Esophagus (tissue), 2 donors: ENCODE measurements at regions not wholly inside any gene's neighbourhood (a gene's known extent, or its start where the extent isn't known, plus 50 kb on each side); places are given as distances from the start of the nearest gene placed in this dataset.

Source experiments
- H3K27ac ChIP-seq, 2 donors: one replicate each; pipeline ENCODE4 v1.5.1; 2013; ENCODE audit warnings: low read depth in 2 of 2, mild to moderate bottlenecking in 2 of 2, inconsistent platforms in 1 of 2, low read length in 1 of 2, moderate library complexity in 1 of 2
- H3K27me3 ChIP-seq, 2 donors: one replicate each; pipeline ENCODE4 v1.6.1; 2013; ENCODE audit warnings: low read length in 2 of 2, control low read depth in 1 of 2, mild to moderate bottlenecking in 1 of 2; ENCODE audit not compliant: insufficient read depth in 2 of 2, control insufficient read depth in 1 of 2
- H3K36me3 ChIP-seq, 2 donors: one replicate each; pipeline ENCODE4 v1.6.1; 2013; ENCODE audit warnings: low read length in 1 of 2; ENCODE audit not compliant: control insufficient read depth in 2 of 2, insufficient read depth in 2 of 2
- H3K4me1 ChIP-seq, 2 donors: one replicate each; pipeline ENCODE4 v1.6.1; 2013; ENCODE audit warnings: low read length in 1 of 2; ENCODE audit not compliant: control insufficient read depth in 2 of 2, insufficient read depth in 2 of 2
- H3K4me3 ChIP-seq, 2 donors: one replicate each; pipeline ENCODE4 v1.5.1; 2013; ENCODE audit warnings: low read length in 2 of 2, mild to moderate bottlenecking in 2 of 2, low read depth in 1 of 2, moderate library complexity in 1 of 2
- H3K9me3 ChIP-seq, 2 donors: one replicate each; pipeline ENCODE4 v1.6.1; 2013; ENCODE audit warnings: mild to moderate bottlenecking in 2 of 2, low read depth in 1 of 2, low read length in 1 of 2, moderate library complexity in 1 of 2; ENCODE audit not compliant: control insufficient read depth in 2 of 2, insufficient read depth in 1 of 2
- WGBS, 2 donors: extraction: QIAGEN DNeasy Blood & Tissue Kit; methylation state at CpG; one replicate each; pipeline ENCODE4 v1.1.7; 2013; 5-methylcytosine and 5-hydroxymethylcytosine counted together
- donor health status: healthy with polysubstance abuse.
- donor health status: Bipolar disorder and iron deficiency.

DNA sequence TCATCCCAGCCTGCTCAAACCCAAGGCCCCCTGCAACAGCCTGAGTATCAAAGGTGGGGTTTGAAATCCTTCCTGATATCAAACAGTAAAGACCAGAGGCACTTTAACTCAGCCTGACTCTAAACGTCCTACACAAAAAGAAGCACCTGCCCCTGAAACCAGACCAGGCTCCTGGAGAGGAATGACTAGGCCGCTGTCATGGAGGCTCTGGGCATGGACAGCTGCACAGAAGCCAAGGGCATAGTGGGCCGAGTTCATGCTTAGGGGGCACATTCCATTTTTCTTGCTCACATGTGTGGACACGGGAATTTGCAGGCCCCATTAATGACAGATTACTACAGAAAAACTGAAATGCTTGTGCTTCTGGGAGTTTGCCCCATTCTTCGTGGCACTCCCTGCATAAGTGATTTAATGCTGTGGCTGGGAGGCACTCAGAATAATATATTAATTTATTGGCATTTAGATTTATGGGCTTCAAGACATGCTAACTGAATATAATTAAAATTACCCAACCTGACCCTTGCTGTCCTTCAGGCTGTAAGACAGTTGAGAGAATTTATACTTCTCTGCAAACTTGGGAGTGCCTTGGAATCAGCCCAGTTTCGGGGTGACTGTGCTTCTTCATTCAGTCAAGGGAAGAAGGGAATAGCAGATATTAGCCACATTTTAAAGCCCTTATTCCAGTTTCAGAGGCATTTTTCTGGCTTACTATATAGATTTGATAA is 105.5 kb downstream of the GYPC start:
- no peaks in the 10 kb centered on the region for H3K4me1 ChIP-seq
- no peaks in the 10 kb centered on the region for H3K27me3 ChIP-seq
- no peak overlapping the region for H3K4me3 ChIP-seq
- no peaks in the 10 kb centered on the region for H3K9me3 ChIP-seq
- no peak overlapping the region for H3K27ac ChIP-seq
- no peaks in the 10 kb centered on the region for H3K36me3 ChIP-seq
- 84 to 86% methylated on average over 6 of the region's 6 CpGs for WGBS, 2 donors

DNA sequence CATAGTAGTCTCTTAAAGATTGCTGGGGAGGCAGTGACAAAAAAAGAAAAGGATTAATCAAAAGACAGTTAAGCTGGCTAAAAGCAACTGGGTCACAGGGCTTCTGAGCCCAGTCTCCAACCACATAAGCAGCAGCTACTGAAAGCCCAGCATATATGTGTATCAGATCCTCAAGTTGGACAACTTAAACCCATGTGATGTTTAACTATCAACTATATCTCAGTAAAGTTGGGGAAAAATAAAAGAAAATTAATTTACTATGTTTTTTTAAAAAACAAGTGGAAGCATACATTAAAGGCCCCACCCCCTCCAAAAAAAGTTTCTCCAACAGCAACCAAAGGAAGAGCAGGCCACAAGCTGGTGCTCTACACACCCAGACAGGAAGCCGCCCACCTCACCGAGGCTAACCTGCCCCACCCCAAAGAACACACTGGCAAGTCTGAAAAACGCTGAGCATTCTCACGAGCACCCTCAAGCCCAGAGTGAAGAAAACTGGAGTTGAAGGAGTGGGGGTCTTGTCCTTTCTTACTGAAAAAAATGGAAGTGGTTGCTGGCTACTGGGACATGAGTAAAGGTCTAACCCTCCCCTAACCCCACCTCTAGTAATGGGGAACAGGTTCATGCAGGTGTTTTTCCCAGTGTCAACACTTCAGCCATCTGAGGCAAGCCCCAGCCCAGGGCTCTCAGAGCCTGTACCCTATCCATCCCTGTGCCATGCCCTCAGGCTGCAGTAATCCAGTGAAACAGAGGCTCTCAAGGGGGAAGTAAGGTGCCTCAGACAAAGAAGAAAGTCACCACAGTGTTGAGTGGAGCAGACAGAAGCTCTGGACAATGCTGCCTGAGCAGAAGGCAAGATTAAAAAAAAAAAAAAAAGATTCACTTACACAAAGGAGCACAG is 106.3 kb downstream of the GYPC start:
- no peaks in the 10 kb centered on the region for H3K36me3 ChIP-seq
- H3K9me3 ChIP-seq, result no peaks in the 10 kb centered on the region
- H3K27me3 ChIP-seq, result no peaks in the 10 kb centered on the region
- WGBS, 2 donors, result 74 to 76% methylated on average over 4 of the region's 4 CpGs
- H3K4me3 ChIP-seq, result no peak overlapping the region
- H3K27ac ChIP-seq, result no peak overlapping the region
- no peaks in the 10 kb centered on the region for H3K4me1 ChIP-seq

DNA sequence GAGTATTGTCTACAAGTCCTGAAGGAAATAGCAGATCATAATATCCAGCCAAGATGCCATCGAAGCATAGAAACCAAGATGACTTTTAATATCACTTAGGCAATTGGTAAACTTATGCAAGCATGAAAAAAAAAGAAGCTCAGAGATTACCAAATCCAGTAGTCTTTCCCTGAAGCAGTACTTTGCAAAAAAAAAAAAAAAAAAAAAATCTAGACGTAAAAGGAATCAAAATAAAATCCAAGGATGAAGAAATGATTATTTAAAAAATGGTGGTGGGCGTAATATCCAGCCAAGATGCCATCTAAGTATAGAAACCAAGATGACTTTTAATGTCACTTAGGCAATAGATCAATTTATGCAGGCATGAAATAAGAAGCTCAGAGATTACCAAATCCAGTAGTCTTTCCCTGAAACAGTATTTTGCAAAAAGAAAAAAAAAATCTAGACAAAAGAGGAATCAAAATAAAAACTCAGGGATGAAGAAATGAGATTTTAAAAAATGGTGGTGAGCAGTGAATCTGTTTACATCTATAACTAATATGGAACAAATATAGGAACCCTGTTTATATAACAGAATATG is 108.8 kb downstream of the GYPC start:
- H3K4me3 ChIP-seq, result no peak overlapping the region
- H3K9me3 ChIP-seq, result no peaks in the 10 kb centered on the region
- no peaks in the 10 kb centered on the region for H3K27me3 ChIP-seq
- no peaks in the 10 kb centered on the region for H3K4me1 ChIP-seq
- WGBS, 2 donors, result 77 to 89% methylated on average over 3 of the region's 3 CpGs
- no peaks in the 10 kb centered on the region for H3K36me3 ChIP-seq
- no peak overlapping the region for H3K27ac ChIP-seq

DNA sequence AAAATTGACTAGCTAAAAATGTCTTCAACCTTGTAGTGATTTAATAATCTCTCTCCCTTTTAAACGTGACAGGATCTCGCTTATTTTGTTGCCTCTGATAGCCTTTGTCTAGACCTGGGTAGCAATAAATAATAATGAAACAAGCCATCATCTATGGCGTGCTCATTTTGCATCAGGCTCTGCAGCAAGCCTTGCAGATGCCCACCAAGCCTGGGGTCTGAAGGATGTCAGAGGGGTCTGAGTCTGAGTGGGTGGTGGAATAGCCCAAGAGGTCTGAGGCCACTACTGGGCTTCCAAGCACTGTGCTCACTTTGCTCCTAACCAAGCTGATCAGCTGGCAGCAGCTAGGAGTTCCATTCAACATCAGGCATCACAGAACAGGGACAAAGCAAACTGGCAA is 109.4 kb downstream of the GYPC start:
- Histone ChIP-seq H3K27ac (no peak overlapping the region), H3K36me3 (no peaks in the 10 kb centered on the region), H3K4me3 (no peak overlapping the region), H3K9me3 (no peaks in the 10 kb centered on the region), H3K4me1 (no peaks in the 10 kb centered on the region), H3K27me3 (no peaks in the 10 kb centered on the region)
- 81 to 84% methylated on average over 3 of the region's 3 CpGs for WGBS, 2 donors

DNA sequence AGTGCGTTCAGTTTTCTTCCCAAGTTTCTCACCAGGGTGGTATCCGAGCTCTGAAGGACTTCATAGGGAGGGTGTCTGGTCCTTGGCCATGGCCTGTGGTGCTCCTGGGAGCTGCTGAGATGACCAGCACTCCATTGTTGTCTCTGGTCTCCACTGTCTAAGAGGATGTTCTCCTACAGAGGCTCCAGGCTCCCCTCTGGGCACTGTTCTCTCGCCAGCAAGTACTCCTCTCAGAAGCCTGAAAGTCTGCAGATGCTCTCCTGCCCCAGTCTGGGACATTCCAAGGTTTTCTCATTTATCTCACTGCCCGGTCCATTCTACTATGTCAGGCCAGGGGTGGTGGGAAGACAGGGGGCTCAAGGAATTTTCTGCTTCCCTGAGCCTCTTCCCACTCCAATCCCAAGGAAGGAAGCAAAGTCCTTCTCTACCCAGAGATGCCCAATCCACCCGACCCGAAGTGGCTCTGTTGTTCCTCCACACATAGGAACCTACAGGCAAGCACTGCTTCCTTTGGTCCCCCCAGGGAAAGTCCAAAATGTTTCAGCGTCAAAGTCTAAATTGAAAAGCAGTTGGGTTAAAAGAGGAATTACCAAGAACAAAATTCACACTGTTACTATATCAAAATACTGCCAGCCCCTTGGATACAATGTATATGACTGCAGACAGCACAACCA is 110.5 kb downstream of the GYPC start:
- no peaks in the 10 kb centered on the region for H3K9me3 ChIP-seq
- H3K27me3 ChIP-seq, result no peaks in the 10 kb centered on the region
- H3K27ac ChIP-seq, result no peak overlapping the region
- WGBS, 2 donors, result 75 to 76% methylated on average over 6 to 7 of the region's 7 CpGs
- no peaks in the 10 kb centered on the region for H3K4me1 ChIP-seq
- H3K4me3 ChIP-seq, result no peak overlapping the region
- H3K36me3 ChIP-seq, result no peaks in the 10 kb centered on the region

DNA sequence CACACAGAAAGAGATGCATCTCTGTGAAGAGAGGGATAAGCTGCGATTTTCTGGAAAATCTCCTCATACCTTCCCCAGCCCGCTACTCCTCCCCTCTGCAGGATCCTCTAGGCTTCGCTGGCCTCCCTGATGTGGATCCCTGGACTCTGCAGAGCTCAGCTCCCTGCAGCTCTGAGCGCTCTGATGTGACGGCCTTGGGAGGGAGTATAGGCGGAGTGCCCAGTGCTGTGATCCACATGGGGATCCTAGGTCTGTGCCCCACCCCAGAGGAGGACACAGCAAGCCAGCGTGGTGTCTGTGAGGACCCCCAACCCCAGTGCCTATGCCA is 111.0 kb downstream of the GYPC start:
- Histone ChIP-seq H3K36me3 (no peaks in the 10 kb centered on the region), H3K27me3 (no peaks in the 10 kb centered on the region), H3K27ac (no peak overlapping the region), H3K4me3 (no peak overlapping the region), H3K9me3 (no peaks in the 10 kb centered on the region), H3K4me1 (peaks cover 0 to 1% of the 10 kb centered on the region in 2 donors)
- 77 to 85% methylated on average over 7 of the region's 7 CpGs for WGBS, 2 donors

DNA sequence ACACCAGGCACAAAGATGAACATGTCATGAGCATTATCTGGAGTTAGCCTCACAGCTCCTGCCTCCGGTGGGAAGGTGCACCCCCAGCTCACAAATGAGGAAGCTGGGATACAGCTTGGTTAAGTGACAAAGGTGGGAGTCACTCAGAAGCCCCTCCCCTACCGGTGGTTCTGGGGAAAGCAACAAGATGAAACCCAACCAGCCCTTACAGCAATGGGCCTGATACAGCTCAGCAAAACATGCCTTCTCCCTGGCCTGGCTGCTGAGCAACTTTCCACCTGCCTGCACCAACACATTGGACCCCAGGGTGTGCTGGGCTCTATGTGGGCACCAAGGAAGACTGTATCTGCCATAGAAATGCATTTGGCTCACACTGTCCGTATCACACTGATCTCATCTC is 113.2 kb downstream of the GYPC start:
- WGBS, 2 donors, result 70 to 73% methylated on average over 3 of the region's 3 CpGs
- no peaks in the 10 kb centered on the region for H3K9me3 ChIP-seq
- H3K27me3 ChIP-seq, result no peaks in the 10 kb centered on the region
- H3K27ac ChIP-seq, result no peak overlapping the region
- H3K36me3 ChIP-seq, result no peaks in the 10 kb centered on the region
- no peak overlapping the region for H3K4me3 ChIP-seq
- peaks cover 0 to 1% of the 10 kb centered on the region in 2 donors for H3K4me1 ChIP-seq

DNA sequence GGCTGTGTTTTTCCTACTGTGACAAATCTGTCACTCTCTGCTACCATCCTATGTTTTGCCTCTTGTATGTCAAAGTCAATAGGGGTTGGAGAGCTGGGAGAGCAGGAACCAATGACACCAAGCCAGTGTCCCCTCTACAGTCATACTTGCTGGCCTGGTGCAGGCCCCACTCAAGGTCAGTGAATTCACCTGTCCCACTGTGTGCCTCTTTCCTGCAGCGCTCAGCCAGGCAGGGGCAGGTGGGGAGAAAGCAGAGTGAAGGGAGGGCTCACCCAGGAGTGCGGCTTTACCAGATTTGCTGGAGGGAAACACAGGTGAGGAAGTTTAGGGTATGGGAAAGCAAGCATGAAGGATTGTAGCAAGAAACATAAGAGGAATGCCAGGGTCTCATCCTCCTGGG is 114.5 kb downstream of the GYPC start:
- H3K4me3 ChIP-seq, result no peak overlapping the region
- no peaks in the 10 kb centered on the region for H3K36me3 ChIP-seq
- H3K27me3 ChIP-seq, result no peaks in the 10 kb centered on the region
- H3K9me3 ChIP-seq, result no peaks in the 10 kb centered on the region
- peaks cover 0 to 1% of the 10 kb centered on the region in 2 donors for H3K4me1 ChIP-seq
- no peak overlapping the region for H3K27ac ChIP-seq
- 96 to 97% methylated on average over 2 of the region's 2 CpGs for WGBS, 2 donors

DNA sequence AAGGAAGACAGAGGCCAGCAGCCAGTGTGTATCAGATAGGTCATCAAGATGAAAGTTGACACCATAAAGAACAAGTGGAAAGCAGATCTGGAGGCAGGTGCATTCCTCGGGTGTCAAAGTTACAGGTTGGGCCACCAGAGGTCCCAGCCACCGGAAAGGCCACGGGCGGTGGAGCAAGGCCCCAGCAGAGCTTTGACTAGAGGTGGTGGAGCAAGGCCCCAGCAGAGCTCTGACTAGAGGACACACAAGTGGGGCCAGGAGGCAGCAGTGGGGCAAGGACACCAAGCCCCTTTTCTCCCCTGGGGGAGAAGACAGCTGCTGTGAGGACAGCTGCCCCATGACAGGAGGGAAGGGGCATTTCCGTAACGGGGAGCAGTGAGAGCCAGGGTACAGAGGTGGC is 115.1 kb downstream of the GYPC start:
- no peaks in the 10 kb centered on the region for H3K9me3 ChIP-seq
- H3K27ac ChIP-seq, result no peak overlapping the region
- H3K4me3 ChIP-seq, result no peak overlapping the region
- H3K36me3 ChIP-seq, result no peaks in the 10 kb centered on the region
- WGBS, 2 donors, result 94 to 96% methylated on average over 6 of the region's 6 CpGs
- peaks cover 0 to 1% of the 10 kb centered on the region in 2 donors for H3K4me1 ChIP-seq
- no peaks in the 10 kb centered on the region for H3K27me3 ChIP-seq
